H9 (cell line): ENCODE measurements at regions not wholly inside any gene's neighbourhood (a gene's known extent, or its start where the extent isn't known, plus 50 kb on each side); places are given as distances from the start of the nearest gene placed in this dataset.

Experiments used
- DNase-seq: peaks from one replicate; pipeline ENCODE4 v3.0.0-alpha.2; 2017
- H2AFZ ChIP-seq: one replicate; pipeline ENCODE4 v1.6.1; 2013; ENCODE audit warnings: mild to moderate bottlenecking, low read length, control low read depth, moderate library complexity
- H2AK5ac ChIP-seq: 2 replicates; pipeline ENCODE4 v1.6.1; 2013; ENCODE audit warnings: low read length, control low read depth, mixed read lengths; ENCODE audit not compliant: insufficient read length
- H2BK120ac ChIP-seq: one replicate; pipeline ENCODE4 v1.6.1; 2013; ENCODE audit warnings: low read depth, mild to moderate bottlenecking, low read length, control low read depth, inconsistent platforms; ENCODE audit not compliant: poor library complexity, severe bottlenecking
- H2BK12ac ChIP-seq: 2 replicates; pipeline ENCODE4 v1.6.1; 2013; ENCODE audit warnings: low read length, control low read depth, mixed read lengths, low read depth; ENCODE audit not compliant: insufficient read length
- H2BK15ac ChIP-seq: 2 replicates; pipeline ENCODE4 v1.6.1; 2013; ENCODE audit warnings: low read depth, low read length, control low read depth
- H2BK20ac ChIP-seq: one replicate; pipeline ENCODE4 v1.6.1; 2013; ENCODE audit warnings: low read depth, mild to moderate bottlenecking, low read length, control low read depth, inconsistent platforms; ENCODE audit not compliant: poor library complexity, severe bottlenecking
- H2BK5ac ChIP-seq: 2 replicates; pipeline ENCODE4 v1.6.1; 2013; ENCODE audit warnings: low read length, control low read depth, mixed read lengths; ENCODE audit not compliant: insufficient read length
- H3K14ac ChIP-seq: 2 replicates; pipeline ENCODE4 v1.6.1; 2013; ENCODE audit warnings: low read length, control low read depth; ENCODE audit not compliant: insufficient read depth
- H3K18ac ChIP-seq: 2 replicates; pipeline ENCODE4 v1.6.1; 2013; ENCODE audit warnings: low read depth, mild to moderate bottlenecking, mixed read lengths, low read length, control low read depth; ENCODE audit not compliant: insufficient read length
- H3K23ac ChIP-seq: 2 replicates; pipeline ENCODE4 v1.6.1; 2013; ENCODE audit warnings: low read length, control low read depth, mixed read lengths, low read depth; ENCODE audit not compliant: insufficient read length
- H3K23me2 ChIP-seq: 2 replicates; pipeline ENCODE4 v1.6.1; 2013; ENCODE audit warnings: low read depth, mild to moderate bottlenecking, mixed read lengths, low read length, control low read depth; ENCODE audit not compliant: insufficient read length, poor library complexity, severe bottlenecking
- H3K27ac ChIP-seq: 2 replicates; pipeline ENCODE4 v1.5.1; 2013; ENCODE audit warnings: low read length, control low read depth, mixed read lengths, low read depth; ENCODE audit not compliant: insufficient read length
- H3K27me3 ChIP-seq: 2 replicates; pipeline ENCODE4 v1.6.1; 2013; ENCODE audit warnings: low read length, control low read depth, inconsistent platforms; ENCODE audit not compliant: insufficient read depth
- H3K4ac ChIP-seq: 2 replicates; pipeline ENCODE4 v1.6.1; 2013; ENCODE audit warnings: low read depth, mild to moderate bottlenecking, control low read depth, inconsistent platforms, low read length, moderate library complexity
- H3K4me1 ChIP-seq: 2 replicates; pipeline ENCODE4 v1.6.1; 2013; ENCODE audit warnings: low read length, control low read depth, inconsistent platforms; ENCODE audit not compliant: insufficient read depth
- H3K4me2 ChIP-seq: 2 replicates; pipeline ENCODE4 v1.6.1; 2013; ENCODE audit warnings: low read length, control low read depth, mixed read lengths; ENCODE audit not compliant: insufficient read length, insufficient read depth
- H3K56ac ChIP-seq: 2 replicates; pipeline ENCODE4 v1.6.1; 2013; ENCODE audit warnings: low read depth, mild to moderate bottlenecking, mixed read lengths, low read length, control low read depth; ENCODE audit not compliant: insufficient read length
- H3K79me1 ChIP-seq: 2 replicates; pipeline ENCODE4 v1.6.1; 2013; ENCODE audit warnings: low read depth, mild to moderate bottlenecking, moderate library complexity, low read length, control low read depth, inconsistent platforms; ENCODE audit not compliant: insufficient read depth, poor library complexity, severe bottlenecking
- H3K79me2 ChIP-seq: 2 replicates; pipeline ENCODE4 v1.6.1; 2013; ENCODE audit warnings: low read length, control low read depth, inconsistent platforms; ENCODE audit not compliant: insufficient read depth
- H3K9ac ChIP-seq: 2 replicates; pipeline ENCODE4 v1.6.1; 2013; ENCODE audit warnings: low read length, control low read depth, mixed read lengths; ENCODE audit not compliant: insufficient read length; ENCODE audit errors: extremely low read depth
- H3K9me3 ChIP-seq: one replicate; pipeline ENCODE4 v1.6.1; 2013; ENCODE audit warnings: low read depth, low read length, inconsistent platforms; ENCODE audit not compliant: control insufficient read depth
- H3T11ph ChIP-seq: one replicate; pipeline ENCODE4 v1.6.1; 2013; ENCODE audit warnings: mild to moderate bottlenecking, low read length, control low read depth, inconsistent platforms
- H4K20me1 ChIP-seq: one replicate; pipeline ENCODE4 v1.6.1; 2013; ENCODE audit not compliant: control insufficient read depth, insufficient read length, insufficient read depth
- H4K5ac ChIP-seq: 2 replicates; pipeline ENCODE4 v1.6.1; 2013; ENCODE audit warnings: low read depth, mild to moderate bottlenecking, mixed read lengths, low read length, control low read depth; ENCODE audit not compliant: insufficient read length
- H4K8ac ChIP-seq: replicated peaks from 2 replicates; pipeline ENCODE4 v1.6.1; 2013; ENCODE audit warnings: low read length, control low read depth, mixed read lengths, low read depth; ENCODE audit not compliant: insufficient read length
- H4K91ac ChIP-seq: 2 replicates; pipeline ENCODE4 v1.6.1; 2013; ENCODE audit warnings: low read depth, mild to moderate bottlenecking, moderate library complexity, mixed read lengths, low read length, control low read depth; ENCODE audit not compliant: insufficient read length
- H3K27ac Mint-ChIP-seq, 3 experiments: 2 replicates in 2 of 3; 3 replicates in 1 of 3; pipeline ENCODE4 v1.8.0; 2020 to 2021; ENCODE audit warnings: mixed read lengths in 3 of 3, mild to moderate bottlenecking in 1 of 3, moderate library complexity in 1 of 3
- H3K27me3 Mint-ChIP-seq: 2 replicates; pipeline ENCODE4 v1.8.0; 2021; ENCODE audit warnings: low read depth, mild to moderate bottlenecking, moderate library complexity, mixed read lengths
- H3K36me3 Mint-ChIP-seq, 3 experiments: 2 replicates in 2 of 3; 3 replicates in 1 of 3; pipeline ENCODE4 v1.8.0; 2020 to 2021; ENCODE audit warnings: low read depth in 3 of 3, mixed read lengths in 3 of 3; ENCODE audit not compliant: insufficient read depth in 1 of 3
- H3K4me1 Mint-ChIP-seq, 2 experiments: 2 replicates each; pipeline ENCODE4 v1.8.0; 2020; ENCODE audit warnings: mixed read lengths in 2 of 2
- H3K4me3 Mint-ChIP-seq, 2 experiments: 2 replicates in 1 of 2; 3 replicates in 1 of 2; pipeline ENCODE4 v1.8.0; 2020 to 2021; ENCODE audit warnings: mild to moderate bottlenecking in 2 of 2, mixed read lengths in 2 of 2, moderate library complexity in 1 of 2
- H3K9me3 Mint-ChIP-seq, 2 experiments: 2 replicates in 1 of 2; 3 replicates in 1 of 2; pipeline ENCODE4 v1.8.0; 2020; ENCODE audit warnings: mild to moderate bottlenecking in 2 of 2, mixed read lengths in 2 of 2, moderate library complexity in 1 of 2
- CTCF ChIP-seq: fragments of 200-600 bp; sonication (generic); conservative IDR thresholded peaks from 3 replicates; pipeline ENCODE4 v1.8.0; 2021; ENCODE audit warnings: antibody characterized with exemption, mild to moderate bottlenecking
- WGBS: extraction: QIAGEN DNeasy Blood & Tissue Kit; methylation state at CpG from one replicate; pipeline ENCODE4 v1.1.7; 2013; ENCODE audit warnings: missing lambda C conversion rate, low lambda C conversion rate, mixed read lengths; ENCODE audit not compliant: insufficient read length; ENCODE audit errors: extremely low coverage; 5-methylcytosine and 5-hydroxymethylcytosine counted together

GRCh38 chr2:14743861-14744260 is 111.3 kb downstream of the LRATD1 start:
- H4K20me1 ChIP-seq = no peaks in the 10 kb centered on the region
- H4K8ac ChIP-seq = no peak overlapping the region
- no peak overlapping the region for H4K91ac ChIP-seq
- H2AK5ac ChIP-seq = no peak overlapping the region
- H3T11ph ChIP-seq = no peak overlapping the region
- H3K18ac ChIP-seq = no peak overlapping the region
- no peak overlapping the region for H3K27ac ChIP-seq
- H3K9me3 ChIP-seq = peaks cover 5% of the 10 kb centered on the region
- Mint-ChIP-seq H3K36me3 (no peaks in the 10 kb centered on the region), H3K27me3 (no peaks in the 10 kb centered on the region), H3K27ac (no peak overlapping the region), H3K9me3 (no peaks in the 10 kb centered on the region; a peak in 1 of 5 replicates), H3K4me1 (no peaks in the 10 kb centered on the region), H3K4me3 (no peak overlapping the region)
- H2BK5ac ChIP-seq = no peak overlapping the region
- no peak overlapping the region for H2BK20ac ChIP-seq
- H3K56ac ChIP-seq = no peak overlapping the region
- no peaks in the 10 kb centered on the region for H3K4me1 ChIP-seq
- H4K5ac ChIP-seq = no peak overlapping the region
- H2BK15ac ChIP-seq = no peak overlapping the region
- no peak overlapping the region for H3K23ac ChIP-seq
- no peak overlapping the region for H3K9ac ChIP-seq
- no peak overlapping the region for H2BK120ac ChIP-seq
- WGBS = no CpG with 5 or more reads among the region's 1 CpG
- H3K27me3 ChIP-seq = no peaks in the 10 kb centered on the region
- H2AFZ ChIP-seq = no peak overlapping the region
- no peaks in the 10 kb centered on the region for H3K79me2 ChIP-seq
- H3K4me2 ChIP-seq = no peak overlapping the region
- no peak for DNase-seq
- H3K79me1 ChIP-seq = no peaks in the 10 kb centered on the region
- no peak overlapping the region for H2BK12ac ChIP-seq
- TF ChIP-seq CTCF = no peak
- H3K4ac ChIP-seq = no peak overlapping the region
- H3K23me2 ChIP-seq = no peaks in the 10 kb centered on the region
- H3K14ac ChIP-seq = no peak overlapping the region
